Central memory CD4-positive, alpha-beta T cell (primary cell): ENCODE measurements at regions not wholly inside any gene's neighbourhood (a gene's known extent, or its start where the extent isn't known, plus 50 kb on each side); places are given as distances from the start of the nearest gene placed in this dataset.
"Not testable (repeated sequence)": the region's sequence is repeated elsewhere in the genome, so short reads cannot be mapped to it uniquely, and the experiment has no call there.

Experiments used
- DNase-seq: peaks from one replicate; pipeline ENCODE4 v3.0.0; 2022

GRCh38 chr18:3328532-3328931, 66.6 kb downstream of the MYL12B start:
- no peak for DNase-seq

GRCh38 chr18:3329471-3329870, 67.5 kb downstream of the MYL12B start:
- no peak for DNase-seq

- no peak for DNase-seq
Observed at GRCh38 chr18:3329872-3330271, 67.9 kb downstream of the MYL12B start.

GRCh38 chr18:3330622-3331021, 68.7 kb downstream of the MYL12B start:
- DNase-seq = no peak

- no peak for DNase-seq
Observed at GRCh38 chr18:3332376-3332775, 70.4 kb downstream of the MYL12B start.

GRCh38 chr18:3333056-3333720, 71.3 kb downstream of the MYL12B start:
- no peak for DNase-seq

GRCh38 chr18:3333721-3334386, 71.9 kb downstream of the MYL12B start:
- no peak for DNase-seq

GRCh38 chr18:3340015-3340681, 78.2 kb downstream of the MYL12B start:
- DNase-seq = peak; percentile 17

GRCh38 chr18:3340682-3341097, 78.8 kb downstream of the MYL12B start:
- DNase-seq = no peak

- DNase-seq = no peak
Observed at GRCh38 chr18:3342628-3343027, 80.7 kb downstream of the MYL12B start.

- DNase-seq = no peak
Observed at GRCh38 chr18:3345452-3345851, 83.5 kb downstream of the MYL12B start.

- DNase-seq = no peak
Observed at GRCh38 chr18:3345885-3346284, 84.0 kb downstream of the MYL12B start.

- DNase-seq = no peak
Observed at GRCh38 chr18:3346487-3346886, 84.6 kb downstream of the MYL12B start.

GRCh38 chr18:3347286-3347803, 85.4 kb downstream of the MYL12B start:
- no peak for DNase-seq

GRCh38 chr18:3348176-3348575, 86.2 kb downstream of the MYL12B start:
- DNase-seq = no peak

GRCh38 chr18:3349046-3349841, 87.3 kb downstream of the MYL12B start:
- DNase-seq = not testable (repeated sequence)

GRCh38 chr18:3350021-3350420, 88.1 kb downstream of the MYL12B start:
- DNase-seq = no peak

GRCh38 chr18:3350566-3351527, 88.9 kb downstream of the MYL12B start:
- no peak for DNase-seq

- DNase-seq = no peak
Observed at GRCh38 chr18:3354506-3354905, 92.6 kb downstream of the MYL12B start.

- DNase-seq = no peak
Observed at GRCh38 chr18:3356614-3357013, 93.4 kb upstream of the TGIF1 start.

GRCh38 chr18:3357516-3357915, 92.5 kb upstream of the TGIF1 start:
- no peak for DNase-seq

- no peak for DNase-seq
Observed at GRCh38 chr18:3358310-3358709, 91.7 kb upstream of the TGIF1 start.
